PC-3 (cell line): ENCODE measurements at regions not wholly inside any gene's neighbourhood (a gene's known extent, or its start where the extent isn't known, plus 50 kb on each side); places are given as distances from the start of the nearest gene placed in this dataset.

Source experiments
- ATAC-seq: fragments of 200-7000 bp; cut with Tn5 transposase; 2 replicates; pipeline ENCODE4 v1.9.1; 2020; ENCODE audit warnings: mild to moderate bottlenecking, moderate library complexity
- BruUV-seq: library from RNA; stranded (reverse); fragments of 400-500 nt; replicated peaks from 2 replicates; lab custom pipeline; 2021; lab: Mats Ljungman, UMichigan
- CTCF ChIA-PET: fragments of 300-600 bp; sonication (Branson Sonifier 250); formaldehyde crosslinking; loops from one replicate; lab custom pipeline; 2022; ENCODE audit warnings: antibody characterized with exemption; lab: Charles Lee
- POLR2A ChIA-PET: fragments of 300-600 bp; sonication (Branson Sonifier 250); formaldehyde crosslinking; loops from one replicate; lab custom pipeline; 2022; ENCODE audit warnings: antibody characterized with exemption; ENCODE audit not compliant: unreplicated experiment; lab: Charles Lee
- DNase-seq: peaks from one replicate; pipeline ENCODE4 v3.0.0-alpha.2; 2015
- H2AFZ ChIP-seq: fragments of 300-600 bp; sonication (generic); 2 replicates; pipeline ENCODE4 v1.6.0; 2016; ENCODE audit warnings: antibody characterized with exemption, low read length
- H3F3A ChIP-seq: fragments of 300-600 bp; sonication (generic); one replicate; pipeline ENCODE4 v1.6.0; 2017; ENCODE audit warnings: antibody characterized with exemption, low read length, control low read depth, mild to moderate bottlenecking; ENCODE audit not compliant: unreplicated experiment
- H3K27ac ChIP-seq: fragments of 300-600 bp; sonication (generic); 2 replicates; pipeline ENCODE4 v1.5.1; 2016; ENCODE audit warnings: mild to moderate bottlenecking, low read length
- H3K27me3 ChIP-seq: fragments of 300-600 bp; sonication (generic); 2 replicates; pipeline ENCODE4 v1.6.1; 2016; ENCODE audit warnings: low read length, mixed read lengths
- H3K36me3 ChIP-seq: fragments of 300-600 bp; sonication (generic); 2 replicates; pipeline ENCODE4 v1.6.1; 2016; ENCODE audit warnings: low read depth, mixed run types, low read length, mixed read lengths
- H3K4me1 ChIP-seq: fragments of 300-600 bp; sonication (generic); 2 replicates; pipeline ENCODE4 v1.5.1; 2016; ENCODE audit warnings: low read length; ENCODE audit not compliant: insufficient read depth
- H3K4me2 ChIP-seq: fragments of 300-600 bp; sonication (generic); 2 replicates; pipeline ENCODE4 v1.6.0; 2016; ENCODE audit warnings: low read length
- H3K4me3 ChIP-seq: fragments of 300-600 bp; sonication (generic); 2 replicates; pipeline ENCODE4 v1.5.1; 2016; ENCODE audit warnings: mild to moderate bottlenecking, low read length, mixed read lengths
- H3K79me2 ChIP-seq: fragments of 300-600 bp; sonication (generic); 2 replicates; pipeline ENCODE4 v1.6.1; 2017; ENCODE audit warnings: low read length, mixed read lengths
- H3K9ac ChIP-seq: fragments of 300-600 bp; sonication (generic); 2 replicates; pipeline ENCODE4 v1.6.0; 2016; ENCODE audit warnings: mild to moderate bottlenecking, low read length
- H3K9me2 ChIP-seq: fragments of 300-600 bp; sonication (generic); replicated peaks from 2 replicates; pipeline ENCODE4 v1.6.1; 2016; ENCODE audit warnings: mixed run types, low read length, mixed read lengths
- H3K9me3 ChIP-seq: fragments of 300-600 bp; sonication (generic); 2 replicates; pipeline ENCODE4 v1.6.1; 2016; ENCODE audit warnings: low read length, mixed read lengths
- H4K20me1 ChIP-seq: fragments of 300-600 bp; sonication (generic); 2 replicates; pipeline ENCODE4 v1.6.1; 2016; ENCODE audit warnings: low read length, mixed read lengths
- CTCF ChIP-seq: fragments of 300-600 bp; sonication (generic); conservative IDR thresholded peaks from 2 replicates; pipeline ENCODE4 v1.5.1; 2017; ENCODE audit warnings: antibody characterized with exemption, low read depth, mild to moderate bottlenecking, low read length
- EZH2 ChIP-seq: fragments of 300-600 bp; sonication (generic); IDR thresholded peaks from one replicate; pipeline ENCODE4 v1.6.1; 2017; ENCODE audit warnings: antibody characterized with exemption, mild to moderate bottlenecking, low read length; ENCODE audit not compliant: unreplicated experiment
- EZH2phosphoT487 ChIP-seq: fragments of 300-600 bp; sonication (generic); IDR thresholded peaks from 2 replicates; pipeline ENCODE4 v1.6.1; 2018; ENCODE audit warnings: mild to moderate bottlenecking, antibody characterized with exemption, low read length, borderline replicate concordance
- intact Hi-C: fragments of 100-400 bp; cut with micrococcal nuclease; formaldehyde crosslinking; loops from 2 replicates; pipeline ENCODE4 v1.9.0; 2023

- ChIA-PET CTCF (no interaction called here), POLR2A (no interaction called here)
- Histone ChIP-seq H3K9me3 (no peaks in the 10 kb centered on the region), H3K36me3 (no peaks in the 10 kb centered on the region), H3K4me3 (no peak overlapping the region), H3K9me2 (no peaks in the 10 kb centered on the region), H3K27me3 (no peaks in the 10 kb centered on the region), H3K79me2 (no peaks in the 10 kb centered on the region), H3K9ac (no peak overlapping the region), H3K4me1 (no peaks in the 10 kb centered on the region), H4K20me1 (no peaks in the 10 kb centered on the region), H3F3A (no peaks in the 10 kb centered on the region), H3K4me2 (no peak overlapping the region), H3K27ac (no peak overlapping the region), H2AFZ (no peak overlapping the region)
- intact Hi-C loops = no loop called here
- TF ChIP-seq EZH2phosphoT487 = no peak
- no peak for TF ChIP-seq CTCF
- no peak for TF ChIP-seq EZH2
- ATAC-seq = no peak
- no peak for DNase-seq
- BruUV-seq = no TSS peak
These were observed 86.8 kb downstream of the PPP1R2C start for GRCh38 chrX:42691196-42691595.

DNA sequence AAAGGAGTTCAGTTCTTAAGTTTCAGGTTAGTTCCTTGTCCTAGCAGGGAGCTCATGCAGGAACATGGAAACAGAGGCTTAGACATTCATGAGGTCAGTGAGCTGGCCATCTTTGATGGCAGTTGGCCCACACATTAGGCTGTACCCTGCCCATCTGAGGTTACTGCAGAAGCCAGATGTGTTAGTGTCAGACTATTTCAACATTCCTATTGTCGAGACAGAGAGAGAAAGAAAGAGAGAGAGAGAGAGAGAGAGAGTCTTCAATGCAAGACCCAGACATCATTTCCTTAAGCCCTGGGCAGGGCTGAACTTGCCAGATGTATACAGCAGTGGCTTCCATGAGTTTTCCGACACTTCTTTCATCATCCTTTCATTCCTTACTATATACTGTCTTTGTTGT lies 91.3 kb downstream of the PPP1R2C start:
- TF ChIP-seq EZH2phosphoT487 (no peak), EZH2 (no peak), CTCF (no peak)
- Histone ChIP-seq H3K36me3 (no peaks in the 10 kb centered on the region), H3K4me2 (no peak overlapping the region), H3K4me1 (no peaks in the 10 kb centered on the region), H3K9me3 (no peaks in the 10 kb centered on the region), H3K79me2 (no peaks in the 10 kb centered on the region), H3K9me2 (no peaks in the 10 kb centered on the region), H3K27ac (no peak overlapping the region), H3K9ac (no peak overlapping the region), H2AFZ (no peak overlapping the region), H3K4me3 (no peak overlapping the region), H4K20me1 (no peaks in the 10 kb centered on the region), H3K27me3 (no peaks in the 10 kb centered on the region), H3F3A (no peaks in the 10 kb centered on the region)
- CTCF ChIA-PET = no interaction called here
- BruUV-seq = no TSS peak
- DNase-seq = no peak
- POLR2A ChIA-PET = no interaction called here
- ATAC-seq = no peak
- intact Hi-C loops = no loop called here

- no peak for ATAC-seq
- CTCF ChIA-PET = no interaction called here
These were observed 91.7 kb downstream of the PPP1R2C start for GRCh38 chrX:42686296-42686695.

More at GRCh38 chrX:42686296-42686695, 91.7 kb downstream of the PPP1R2C start:
- intact Hi-C loops = no loop called here
- no peak overlapping the region for H3K27ac ChIP-seq
- no peaks in the 10 kb centered on the region for H3F3A ChIP-seq
- H3K9ac ChIP-seq = no peak overlapping the region
- no peaks in the 10 kb centered on the region for H3K27me3 ChIP-seq
- no peaks in the 10 kb centered on the region for H3K79me2 ChIP-seq
- TF ChIP-seq EZH2phosphoT487 = no peak
- no peak for TF ChIP-seq CTCF
- no peak for TF ChIP-seq EZH2
- H3K9me3 ChIP-seq = no peaks in the 10 kb centered on the region
- no peaks in the 10 kb centered on the region for H3K36me3 ChIP-seq
- no peak overlapping the region for H3K4me2 ChIP-seq
- H3K4me1 ChIP-seq = no peaks in the 10 kb centered on the region
- no peaks in the 10 kb centered on the region for H4K20me1 ChIP-seq
- no peaks in the 10 kb centered on the region for H3K9me2 ChIP-seq
- POLR2A ChIA-PET = no interaction called here
- no peak overlapping the region for H2AFZ ChIP-seq
- no TSS peak for BruUV-seq
- H3K4me3 ChIP-seq = no peak overlapping the region
- no peak for DNase-seq
